OCI-LY3 (cell line): ENCODE measurements at regions not wholly inside any gene's neighbourhood (a gene's known extent, or its start where the extent isn't known, plus 50 kb on each side); places are given as distances from the start of the nearest gene placed in this dataset.
A peak's percentile ranks its signal among the peaks of the same experiment; 100 is the strongest.

Source experiments
- H2AFZ ChIP-seq: fragments of 200-600, 300-600 bp; shearing (Covaris generic); 2 replicates; pipeline ENCODE4 v1.6.0; 2014; ENCODE audit warnings: antibody characterized with exemption, low read depth, low read length
- H3K27ac ChIP-seq: fragments of 200-600, 300-600 bp; sonication (generic); 2 replicates; pipeline ENCODE4 v1.5.1; 2014; ENCODE audit warnings: mild to moderate bottlenecking, low read length, moderate library complexity, mixed read lengths
- H3K27me3 ChIP-seq: fragments of 200-600, 300-600 bp; sonication (generic); 2 replicates; pipeline ENCODE4 v1.6.1; 2014; ENCODE audit warnings: low read depth, low read length, mixed read lengths
- H3K36me3 ChIP-seq: fragments of 200-600, 300-600 bp; sonication (generic); replicated peaks from 2 replicates; pipeline ENCODE3; 2014; ENCODE audit warnings: low read depth, low read length, mixed read lengths
- H3K4me1 ChIP-seq: fragments of 300-600, 200-600 bp; sonication (generic); 2 replicates; pipeline ENCODE4 v1.6.1; 2014; ENCODE audit warnings: low read length, mixed read lengths
- H3K4me2 ChIP-seq: fragments of 200-600, 300-600 bp; sonication (generic); 2 replicates; pipeline ENCODE4 v1.6.1; 2014; ENCODE audit warnings: low read length, mixed read lengths
- H3K4me3 ChIP-seq: fragments of 300-600, 200-600 bp; sonication (generic); 2 replicates; pipeline ENCODE4 v1.5.1; 2014; ENCODE audit warnings: antibody characterized with exemption, mild to moderate bottlenecking, low read length, moderate library complexity
- H3K79me2 ChIP-seq: fragments of 300-600, 200-600 bp; shearing (Covaris generic); 2 replicates; pipeline ENCODE4 v1.6.1; 2014; ENCODE audit warnings: mild to moderate bottlenecking, low read length, mixed read lengths
- H3K9ac ChIP-seq: fragments of 300-600, 200-600 bp; shearing (Covaris generic); 2 replicates; pipeline ENCODE4 v1.6.0; 2014; ENCODE audit warnings: mild to moderate bottlenecking, low read length, moderate library complexity
- H3K9me3 ChIP-seq: fragments of 200-600, 300-600 bp; shearing (Covaris generic); 2 replicates; pipeline ENCODE4 v1.6.1; 2014; ENCODE audit warnings: low read length, mixed read lengths; ENCODE audit not compliant: insufficient read depth
- H4K20me1 ChIP-seq: fragments of 200-600, 300-600 bp; sonication (generic); 2 replicates; pipeline ENCODE4 v1.6.1; 2016; ENCODE audit warnings: low read length, mixed read lengths; ENCODE audit not compliant: insufficient read depth
- EZH2phosphoT487 ChIP-seq: fragments of 200-600 bp; shearing (Covaris generic); IDR thresholded peaks from 2 replicates; pipeline ENCODE4 v1.6.1; 2018; ENCODE audit warnings: antibody characterized with exemption, mixed run types, low read depth
- TF ChIP-seq, protein P1 (sequence below): fragments of 200-600, 300-600 bp; sonication (generic); IDR thresholded peaks from 2 replicates; pipeline ENCODE4 v1.5.1; 2014; ENCODE audit warnings: antibody characterized with exemption, low read length, low read depth

- 0 out of 2 replicates have a peak, but pooled peaks cover 6% of the 10 kb centered on the region for H3K9me3 ChIP-seq
- H3K4me3 ChIP-seq = no peak overlapping the region
- H2AFZ ChIP-seq = no peak overlapping the region; the same call in 1 of the 2 replicates
- TF ChIP-seq, protein P1, sequence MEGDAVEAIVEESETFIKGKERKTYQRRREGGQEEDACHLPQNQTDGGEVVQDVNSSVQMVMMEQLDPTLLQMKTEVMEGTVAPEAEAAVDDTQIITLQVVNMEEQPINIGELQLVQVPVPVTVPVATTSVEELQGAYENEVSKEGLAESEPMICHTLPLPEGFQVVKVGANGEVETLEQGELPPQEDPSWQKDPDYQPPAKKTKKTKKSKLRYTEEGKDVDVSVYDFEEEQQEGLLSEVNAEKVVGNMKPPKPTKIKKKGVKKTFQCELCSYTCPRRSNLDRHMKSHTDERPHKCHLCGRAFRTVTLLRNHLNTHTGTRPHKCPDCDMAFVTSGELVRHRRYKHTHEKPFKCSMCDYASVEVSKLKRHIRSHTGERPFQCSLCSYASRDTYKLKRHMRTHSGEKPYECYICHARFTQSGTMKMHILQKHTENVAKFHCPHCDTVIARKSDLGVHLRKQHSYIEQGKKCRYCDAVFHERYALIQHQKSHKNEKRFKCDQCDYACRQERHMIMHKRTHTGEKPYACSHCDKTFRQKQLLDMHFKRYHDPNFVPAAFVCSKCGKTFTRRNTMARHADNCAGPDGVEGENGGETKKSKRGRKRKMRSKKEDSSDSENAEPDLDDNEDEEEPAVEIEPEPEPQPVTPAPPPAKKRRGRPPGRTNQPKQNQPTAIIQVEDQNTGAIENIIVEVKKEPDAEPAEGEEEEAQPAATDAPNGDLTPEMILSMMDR = no peak
- TF ChIP-seq EZH2phosphoT487 = no peak
- H3K4me1 ChIP-seq = peaks cover 80% of the 10 kb centered on the region
- no peaks in the 10 kb centered on the region for H3K79me2 ChIP-seq
- H3K36me3 ChIP-seq = peaks cover 27% of the 10 kb centered on the region
- peak overlapping the region; percentile 64 for H3K4me2 ChIP-seq
- H3K27me3 ChIP-seq = no peaks in the 10 kb centered on the region
- H3K27ac ChIP-seq = peak overlapping the region; percentile 88
- H3K9ac ChIP-seq = peak overlapping the region; percentile 64
- H4K20me1 ChIP-seq = no peaks in the 10 kb centered on the region
These were observed 286.9 kb upstream of the RUNX1 start for GRCh38 chr21:35335951-35336446.

DNA sequence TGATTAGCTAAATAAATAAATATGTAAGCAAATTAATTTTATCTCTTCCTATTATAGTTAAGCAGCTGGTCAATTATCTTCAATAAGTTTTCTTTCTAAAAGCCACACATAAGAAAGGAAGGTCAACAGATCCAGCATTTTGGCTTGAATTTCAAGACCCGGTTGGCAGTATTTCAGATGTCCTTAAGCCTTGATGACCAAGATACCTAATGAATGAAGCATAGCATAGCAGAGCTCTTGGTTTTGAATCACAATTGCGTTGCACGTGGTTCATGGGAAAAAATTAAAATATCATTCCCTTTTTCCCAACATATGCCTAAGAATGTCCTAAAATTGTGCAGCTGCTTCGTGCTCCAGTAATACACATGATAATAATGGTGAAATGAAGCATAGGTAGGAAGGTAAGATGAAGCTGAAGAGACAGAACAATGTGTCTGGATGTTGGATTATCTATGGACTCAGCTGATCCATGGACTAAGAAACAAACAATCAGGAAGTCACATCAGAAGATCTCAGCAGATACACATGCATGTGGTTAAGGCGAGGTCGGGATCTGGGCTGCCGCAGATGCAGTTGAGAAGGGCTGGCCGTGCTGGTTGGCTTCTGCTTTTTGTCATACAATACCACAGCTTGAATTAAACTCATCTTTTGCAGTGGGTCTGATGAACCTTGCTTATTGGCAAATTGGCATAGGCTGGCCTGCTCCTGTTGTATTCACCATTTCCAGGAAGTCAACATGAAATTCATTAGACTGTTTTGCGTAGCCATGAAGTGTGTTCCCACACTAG, 284.9 kb upstream of the RUNX1 start:
- H3K27ac ChIP-seq = peak overlapping the region; percentile 88
- H3K9ac ChIP-seq = no peak overlapping the region; the same call in 1 of the 2 replicates
- H4K20me1 ChIP-seq = no peaks in the 10 kb centered on the region
- H3K79me2 ChIP-seq = no peaks in the 10 kb centered on the region
- H3K27me3 ChIP-seq = no peaks in the 10 kb centered on the region
- H2AFZ ChIP-seq = no peak overlapping the region
- no peak overlapping the region for H3K4me2 ChIP-seq
- H3K36me3 ChIP-seq = peaks cover 27% of the 10 kb centered on the region
- no peak overlapping the region for H3K4me3 ChIP-seq
- H3K9me3 ChIP-seq = 0 out of 2 replicates have a peak, but pooled peaks cover 6% of the 10 kb centered on the region
- TF ChIP-seq EZH2phosphoT487 = no peak
- TF ChIP-seq, protein P1 = no peak
- H3K4me1 ChIP-seq = peaks cover 62% of the 10 kb centered on the region

DNA sequence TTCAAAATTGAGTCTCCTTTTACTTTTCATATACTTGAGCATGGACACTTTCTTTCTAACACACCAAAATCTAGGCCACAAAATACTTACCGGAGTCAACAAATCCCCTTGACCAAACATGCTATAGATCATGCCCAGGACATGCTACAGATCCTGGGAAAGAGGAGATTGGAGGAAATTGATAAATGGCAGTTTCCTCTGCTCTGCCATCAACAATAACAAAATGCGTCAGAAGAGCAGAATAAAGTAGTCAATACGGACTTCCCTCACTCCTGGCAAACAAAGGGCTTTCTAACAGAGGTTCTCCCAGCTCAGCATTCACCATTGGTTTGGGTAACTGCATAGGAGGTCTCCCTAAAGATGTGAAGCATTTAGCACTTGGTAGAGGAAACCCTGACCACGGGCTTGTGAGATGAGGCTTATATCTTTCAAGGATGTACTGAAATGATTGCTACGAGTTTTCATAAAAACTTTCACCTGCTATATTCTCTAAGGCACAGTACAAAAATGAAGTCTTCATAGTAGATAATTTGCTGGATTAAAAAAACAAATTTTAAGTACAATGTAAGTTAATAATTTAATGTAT, 283.8 kb upstream of the RUNX1 start:
- Histone ChIP-seq H3K27me3 (no peaks in the 10 kb centered on the region), H4K20me1 (no peaks in the 10 kb centered on the region), H3K36me3 (peaks cover 17% of the 10 kb centered on the region), H3K4me1 (peaks cover 52% of the 10 kb centered on the region), H3K27ac (no peak overlapping the region), H2AFZ (no peak overlapping the region), H3K4me3 (no peak overlapping the region), H3K9me3 (0 out of 2 replicates have a peak, but pooled peaks cover 5% of the 10 kb centered on the region), H3K4me2 (no peak overlapping the region), H3K9ac (no peak overlapping the region), H3K79me2 (no peaks in the 10 kb centered on the region)
- TF ChIP-seq, protein P1 = no peak
- no peak for TF ChIP-seq EZH2phosphoT487

DNA sequence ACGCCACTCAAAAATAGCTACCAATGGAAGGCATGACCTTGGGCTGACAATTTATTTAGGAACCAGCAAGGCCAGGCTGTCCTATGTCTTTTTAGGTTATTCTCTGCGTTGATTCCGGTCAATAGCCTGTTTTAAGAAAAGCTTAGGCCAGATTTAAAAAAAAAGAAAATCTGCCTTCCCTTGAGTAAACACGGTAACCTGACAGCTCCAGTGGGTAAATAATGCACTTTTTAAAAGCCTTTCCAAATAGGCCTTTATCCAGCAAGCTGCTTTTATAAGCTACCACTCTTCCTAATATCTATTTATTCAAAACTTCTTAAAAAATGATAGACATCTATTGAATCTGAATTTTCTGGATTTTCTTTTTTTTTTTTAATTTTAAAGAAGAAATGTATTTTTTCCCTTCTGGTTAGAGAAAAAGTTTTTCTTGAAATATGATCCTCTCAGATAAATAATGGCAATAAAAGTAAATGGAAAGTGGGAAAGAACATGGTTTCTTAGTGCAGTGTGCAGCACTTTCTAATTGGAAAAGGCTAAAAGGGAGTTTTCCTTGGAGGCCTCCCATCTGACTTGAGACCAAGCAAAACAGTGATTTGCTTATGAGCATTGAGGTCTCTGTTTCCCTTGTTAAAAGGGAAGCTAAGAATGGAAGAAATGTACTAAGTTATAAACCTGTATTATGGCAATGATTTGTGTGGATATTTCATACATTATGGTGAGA, 281.0 kb upstream of the RUNX1 start:
- H3K4me1 ChIP-seq = peaks cover 38% of the 10 kb centered on the region
- no peak overlapping the region for H3K4me3 ChIP-seq
- no peaks in the 10 kb centered on the region for H3K79me2 ChIP-seq
- no peak overlapping the region for H2AFZ ChIP-seq
- no peaks in the 10 kb centered on the region for H4K20me1 ChIP-seq
- H3K9ac ChIP-seq = no peak overlapping the region
- peaks cover 5% of the 10 kb centered on the region for H3K36me3 ChIP-seq
- H3K9me3 ChIP-seq = no peaks in the 10 kb centered on the region
- H3K27me3 ChIP-seq = no peaks in the 10 kb centered on the region
- H3K4me2 ChIP-seq = no peak overlapping the region
- no peak for TF ChIP-seq EZH2phosphoT487
- TF ChIP-seq, protein P1 = no peak
- no peak overlapping the region for H3K27ac ChIP-seq
